SU-DHL-6 (cell line): ENCODE measurements at regions not wholly inside any gene's neighbourhood (a gene's known extent, or its start where the extent isn't known, plus 50 kb on each side); places are given as distances from the start of the nearest gene placed in this dataset.

Source experiments
- H2AFZ ChIP-seq: fragments of 200-600 bp; sonication (generic); 2 replicates; pipeline ENCODE4 v1.6.1; 2014; ENCODE audit warnings: low read depth, mild to moderate bottlenecking, moderate library complexity, mixed read lengths, antibody characterized with exemption, low read length; ENCODE audit not compliant: severe bottlenecking
- H3F3A ChIP-seq: fragments of 200-600 bp; shearing (Covaris generic); 2 replicates; pipeline ENCODE4 v1.6.0; 2016; ENCODE audit warnings: antibody characterized with exemption, mild to moderate bottlenecking; ENCODE audit not compliant: insufficient read depth
- H3K27ac ChIP-seq: fragments of 200-600 bp; sonication (generic); 2 replicates; pipeline ENCODE4 v1.5.1; 2016; ENCODE audit warnings: low read depth, mild to moderate bottlenecking, low read length, moderate library complexity, mixed read lengths
- H3K27me3 ChIP-seq: fragments of 200-600 bp; sonication (generic), shearing (Covaris generic); 2 replicates; pipeline ENCODE4 v1.6.0; 2014; ENCODE audit warnings: mild to moderate bottlenecking, low read length
- H3K36me3 ChIP-seq: fragments of 200-600 bp; sonication (generic); 2 replicates; pipeline ENCODE4 v1.6.1; 2014; ENCODE audit warnings: mild to moderate bottlenecking, low read length, mixed read lengths
- H3K4me2 ChIP-seq: fragments of 300-600, 200-600 bp; shearing (Covaris generic), sonication (generic); 2 replicates; pipeline ENCODE4 v1.6.0; 2014; ENCODE audit warnings: low read length, low read depth, mild to moderate bottlenecking; ENCODE audit not compliant: poor library complexity, severe bottlenecking
- H3K4me3 ChIP-seq: fragments of 200-600 bp; sonication (generic); 2 replicates; pipeline ENCODE4 v1.5.1; 2014; ENCODE audit warnings: antibody characterized with exemption, low read length, mild to moderate bottlenecking, mixed read lengths; ENCODE audit not compliant: insufficient read depth, poor library complexity, severe bottlenecking
- H3K79me2 ChIP-seq: fragments of 200-600 bp; sonication (generic); 2 replicates; pipeline ENCODE4 v1.6.1; 2014; ENCODE audit warnings: mild to moderate bottlenecking, low read length, moderate library complexity; ENCODE audit not compliant: insufficient read depth
- H3K9ac ChIP-seq: fragments of 200-600 bp; sonication (generic); 2 replicates; pipeline ENCODE4 v1.7.0; 2014; ENCODE audit warnings: mild to moderate bottlenecking, low read length
- H3K9me2 ChIP-seq: fragments of 200-600 bp; sonication (generic); replicated peaks from 2 replicates; pipeline ENCODE4 v1.6.1; 2014; ENCODE audit warnings: low read length; ENCODE audit not compliant: insufficient read depth
- H3K9me3 ChIP-seq: fragments of 200-600 bp; sonication (generic); 2 replicates; pipeline ENCODE4 v1.6.1; 2014; ENCODE audit warnings: low read length, mixed read lengths; ENCODE audit not compliant: insufficient read depth
- H4K20me1 ChIP-seq: fragments of 200-600 bp; sonication (generic); 2 replicates; pipeline ENCODE4 v1.6.1; 2014; ENCODE audit warnings: low read depth, mild to moderate bottlenecking, antibody characterized with exemption, low read length, moderate library complexity, mixed read lengths
- EZH2phosphoT487 ChIP-seq: fragments of 200-600 bp; sonication (generic), shearing (Covaris generic); conservative IDR thresholded peaks from 2 replicates; pipeline ENCODE4 v1.6.1; 2018; ENCODE audit warnings: mild to moderate bottlenecking, antibody characterized with exemption, low read length, moderate library complexity, mixed read lengths
- TF ChIP-seq, protein P1 (sequence below): fragments of 200-600 bp; sonication (generic); IDR thresholded peaks from one replicate; pipeline ENCODE4 v1.5.1; 2017; ENCODE audit warnings: antibody characterized with exemption, mild to moderate bottlenecking, low read length, moderate library complexity; ENCODE audit not compliant: insufficient read depth, poor library complexity, severe bottlenecking

DNA sequence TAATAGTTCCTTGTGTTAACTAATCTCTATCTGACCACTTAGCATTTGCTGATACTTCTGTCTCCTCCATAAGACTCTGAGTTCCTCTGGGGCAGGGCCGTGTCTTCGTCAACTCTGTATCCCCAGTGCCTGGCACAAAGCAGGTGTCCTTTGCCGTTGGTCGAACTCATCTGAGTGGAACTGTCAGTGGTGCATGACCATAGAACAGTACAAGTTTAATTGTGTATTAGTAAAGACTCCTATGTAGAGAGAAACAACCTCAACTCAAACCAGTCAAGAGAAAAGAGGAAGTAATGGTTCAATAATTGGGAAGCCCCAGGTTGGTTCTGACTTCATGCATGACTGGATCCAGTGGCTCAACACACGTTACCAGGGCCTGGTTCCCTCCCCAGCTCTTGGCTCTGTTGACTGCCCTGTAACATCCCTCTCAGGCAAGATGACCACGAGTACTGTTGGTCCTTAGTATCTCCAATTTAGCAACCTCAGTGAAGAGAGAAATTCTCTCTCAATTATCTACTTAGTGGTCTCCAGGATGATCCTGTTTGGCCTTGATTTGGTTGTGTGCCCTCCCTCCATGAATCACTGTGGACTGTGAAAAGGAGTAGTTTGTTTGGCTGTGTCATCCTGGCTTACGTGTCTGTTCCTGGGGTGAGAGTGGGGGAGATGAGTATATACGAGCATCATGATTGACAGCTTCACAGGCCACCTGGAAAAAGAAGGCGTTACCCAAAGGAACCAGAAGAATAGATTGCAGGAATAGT lies 58.5 kb upstream of the MSH6 start:
- peaks cover 43% of the 10 kb centered on the region for H3K79me2 ChIP-seq
- peak overlapping the region; percentile 65 for H3K4me2 ChIP-seq
- peak overlapping the region; percentile 62 for H3K9ac ChIP-seq
- H3K9me3 ChIP-seq: no peaks in the 10 kb centered on the region
- H3F3A ChIP-seq: peaks cover 68% of the 10 kb centered on the region
- peaks cover 28% of the 10 kb centered on the region for H3K36me3 ChIP-seq
- no peaks in the 10 kb centered on the region for H3K27me3 ChIP-seq
- H2AFZ ChIP-seq: no peak overlapping the region
- TF ChIP-seq, protein P1, sequence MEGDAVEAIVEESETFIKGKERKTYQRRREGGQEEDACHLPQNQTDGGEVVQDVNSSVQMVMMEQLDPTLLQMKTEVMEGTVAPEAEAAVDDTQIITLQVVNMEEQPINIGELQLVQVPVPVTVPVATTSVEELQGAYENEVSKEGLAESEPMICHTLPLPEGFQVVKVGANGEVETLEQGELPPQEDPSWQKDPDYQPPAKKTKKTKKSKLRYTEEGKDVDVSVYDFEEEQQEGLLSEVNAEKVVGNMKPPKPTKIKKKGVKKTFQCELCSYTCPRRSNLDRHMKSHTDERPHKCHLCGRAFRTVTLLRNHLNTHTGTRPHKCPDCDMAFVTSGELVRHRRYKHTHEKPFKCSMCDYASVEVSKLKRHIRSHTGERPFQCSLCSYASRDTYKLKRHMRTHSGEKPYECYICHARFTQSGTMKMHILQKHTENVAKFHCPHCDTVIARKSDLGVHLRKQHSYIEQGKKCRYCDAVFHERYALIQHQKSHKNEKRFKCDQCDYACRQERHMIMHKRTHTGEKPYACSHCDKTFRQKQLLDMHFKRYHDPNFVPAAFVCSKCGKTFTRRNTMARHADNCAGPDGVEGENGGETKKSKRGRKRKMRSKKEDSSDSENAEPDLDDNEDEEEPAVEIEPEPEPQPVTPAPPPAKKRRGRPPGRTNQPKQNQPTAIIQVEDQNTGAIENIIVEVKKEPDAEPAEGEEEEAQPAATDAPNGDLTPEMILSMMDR: no peak
- no peak for TF ChIP-seq EZH2phosphoT487
- no peak overlapping the region for H3K4me3 ChIP-seq
- H4K20me1 ChIP-seq: no peaks in the 10 kb centered on the region
- peak overlapping the region; percentile 99 for H3K27ac ChIP-seq
- no peaks in the 10 kb centered on the region for H3K9me2 ChIP-seq

DNA sequence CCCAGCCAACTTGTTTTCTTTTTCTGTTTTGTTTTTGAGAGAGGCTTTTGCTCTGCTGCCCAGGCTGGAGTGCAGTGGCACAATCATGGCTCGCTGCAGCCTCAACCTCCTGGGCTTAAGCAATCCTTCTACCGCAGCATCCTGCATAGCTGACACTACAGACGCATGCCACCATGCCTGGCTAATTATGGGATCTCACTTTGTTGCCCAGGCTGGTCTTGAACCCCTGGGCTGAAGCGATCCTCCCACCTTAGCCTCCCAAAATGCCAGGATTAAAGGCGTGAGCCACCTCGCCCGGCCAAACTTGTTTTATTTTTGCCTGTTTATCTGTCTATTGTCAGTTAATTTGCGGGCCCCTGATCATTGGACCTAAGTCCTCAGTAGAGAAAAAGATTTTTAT lies 61.6 kb upstream of the MSH6 start:
- Histone ChIP-seq H3K36me3 (0 out of 2 replicates have a peak, but pooled peaks cover 10% of the 10 kb centered on the region), H3K4me2 (peak overlapping the region; percentile 14), H3K79me2 (peaks cover 22% of the 10 kb centered on the region), H2AFZ (no peak overlapping the region), H3K4me3 (no peak overlapping the region), H3K27me3 (no peaks in the 10 kb centered on the region), H4K20me1 (no peaks in the 10 kb centered on the region), H3K9me3 (no peaks in the 10 kb centered on the region), H3K9ac (peak overlapping the region; percentile 64), H3K27ac (peak overlapping the region; percentile 99), H3F3A (peaks cover 89% of the 10 kb centered on the region), H3K9me2 (no peaks in the 10 kb centered on the region)
- TF ChIP-seq, protein P1: no peak
- TF ChIP-seq EZH2phosphoT487: no peak

DNA sequence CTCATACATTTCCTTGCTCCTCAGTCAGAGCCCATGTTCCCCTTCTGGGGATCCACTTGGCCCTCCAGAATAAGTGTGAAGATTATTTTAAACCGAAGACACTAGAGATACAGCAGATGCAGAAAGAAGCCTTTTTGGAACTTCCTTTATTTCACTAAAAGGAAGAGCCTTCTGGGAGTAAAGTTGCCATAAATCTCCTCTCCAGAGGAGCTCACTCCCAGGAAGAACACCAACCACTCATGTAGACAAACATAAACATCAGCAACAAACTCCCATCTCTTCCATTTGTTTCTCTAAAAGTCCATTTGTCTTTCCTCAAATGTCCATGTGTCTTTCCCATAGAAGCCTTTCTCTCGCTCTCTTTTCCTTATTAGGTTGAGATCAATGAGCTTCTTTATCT lies 62.4 kb upstream of the MSH6 start:
- Histone ChIP-seq H3K27ac (peak overlapping the region; percentile 99), H3K79me2 (peaks cover 22% of the 10 kb centered on the region), H3K9me3 (no peaks in the 10 kb centered on the region), H3K4me3 (no peak overlapping the region), H3K4me2 (peak overlapping the region; percentile 58), H3K9ac (peak overlapping the region; percentile 64), H3K36me3 (0 out of 2 replicates have a peak, but pooled peaks cover 10% of the 10 kb centered on the region), H4K20me1 (no peaks in the 10 kb centered on the region), H3K9me2 (no peaks in the 10 kb centered on the region), H3F3A (peaks cover 92% of the 10 kb centered on the region), H3K27me3 (no peaks in the 10 kb centered on the region), H2AFZ (no peak overlapping the region)
- no peak for TF ChIP-seq EZH2phosphoT487
- TF ChIP-seq, protein P1: no peak
